Loucy (cell line): ENCODE measurements at regions not wholly inside any gene's neighbourhood (a gene's known extent, or its start where the extent isn't known, plus 50 kb on each side); places are given as distances from the start of the nearest gene placed in this dataset.

Source experiments
- CTCF ChIP-seq: fragments of 200-600 bp; sonication (generic); conservative IDR thresholded peaks from 2 replicates; pipeline ENCODE4 v1.5.1; 2014; ENCODE audit warnings: mild to moderate bottlenecking, antibody characterized with exemption, low read length
- EZH2phosphoT487 ChIP-seq: fragments of 200-600 bp; IDR thresholded peaks from 2 replicates; pipeline ENCODE4 v1.6.1; 2018; ENCODE audit warnings: antibody characterized with exemption, mild to moderate bottlenecking, moderate library complexity, borderline replicate concordance

GRCh38 chr1:60841116-60842046 is 241.0 kb upstream of the NFIA start:
- TF ChIP-seq CTCF = no peak
- TF ChIP-seq EZH2phosphoT487 = no peak
